ENCODE measurements at regions not wholly inside any gene's neighbourhood (a gene's known extent, or its start where the extent isn't known, plus 50 kb on each side); places are given as distances from the start of the nearest gene placed in this dataset.

DNA sequence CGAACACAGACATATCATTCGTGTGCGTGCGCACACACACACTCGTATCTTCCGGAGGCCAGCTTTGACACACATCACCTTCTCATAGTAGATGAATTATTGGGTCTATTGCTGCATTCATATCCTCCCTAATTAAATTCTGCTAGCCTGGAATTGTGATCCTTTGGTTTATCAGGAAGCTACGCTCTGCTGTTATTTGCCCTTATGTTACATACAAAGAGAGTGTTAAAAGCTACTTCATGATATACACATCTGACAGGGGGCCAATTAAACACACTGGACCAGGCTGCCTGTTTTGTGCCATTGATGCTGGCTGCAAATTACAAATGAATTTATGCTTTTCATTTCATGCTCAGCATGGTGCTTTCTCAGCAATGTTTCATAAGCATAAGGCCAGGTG, 252.0 kb downstream of the RHOU start:
- TF ChIP-seq POLR2A (IDR thresholded peaks at IDR 0.05), result no peak
- TF ChIP-seq, protein P1, sequence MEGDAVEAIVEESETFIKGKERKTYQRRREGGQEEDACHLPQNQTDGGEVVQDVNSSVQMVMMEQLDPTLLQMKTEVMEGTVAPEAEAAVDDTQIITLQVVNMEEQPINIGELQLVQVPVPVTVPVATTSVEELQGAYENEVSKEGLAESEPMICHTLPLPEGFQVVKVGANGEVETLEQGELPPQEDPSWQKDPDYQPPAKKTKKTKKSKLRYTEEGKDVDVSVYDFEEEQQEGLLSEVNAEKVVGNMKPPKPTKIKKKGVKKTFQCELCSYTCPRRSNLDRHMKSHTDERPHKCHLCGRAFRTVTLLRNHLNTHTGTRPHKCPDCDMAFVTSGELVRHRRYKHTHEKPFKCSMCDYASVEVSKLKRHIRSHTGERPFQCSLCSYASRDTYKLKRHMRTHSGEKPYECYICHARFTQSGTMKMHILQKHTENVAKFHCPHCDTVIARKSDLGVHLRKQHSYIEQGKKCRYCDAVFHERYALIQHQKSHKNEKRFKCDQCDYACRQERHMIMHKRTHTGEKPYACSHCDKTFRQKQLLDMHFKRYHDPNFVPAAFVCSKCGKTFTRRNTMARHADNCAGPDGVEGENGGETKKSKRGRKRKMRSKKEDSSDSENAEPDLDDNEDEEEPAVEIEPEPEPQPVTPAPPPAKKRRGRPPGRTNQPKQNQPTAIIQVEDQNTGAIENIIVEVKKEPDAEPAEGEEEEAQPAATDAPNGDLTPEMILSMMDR (IDR thresholded peaks at IDR 0.05), result no peak

All from upper lobe of left lung (tissue), 4 donors.